B cell (primary cell): ENCODE measurements at regions not wholly inside any gene's neighbourhood (a gene's known extent, or its start where the extent isn't known, plus 50 kb on each side); places are given as distances from the start of the nearest gene placed in this dataset.

Source experiments
- CTCF ChIP-seq: fragments of 200-600 bp; IDR thresholded peaks from one replicate; pipeline ENCODE4 v1.8.0; 2022; ENCODE audit warnings: antibody characterized with exemption, mild to moderate bottlenecking
- EZH2 ChIP-seq: IDR thresholded peaks from 2 replicates; pipeline ENCODE4 v1.6.1; 2012; ENCODE audit warnings: borderline replicate concordance, low read depth, mild to moderate bottlenecking, moderate library complexity, low read length; ENCODE audit not compliant: insufficient read depth, poor library complexity, severe bottlenecking

- no peak for TF ChIP-seq CTCF
- no peak for TF ChIP-seq EZH2
These were observed 565.5 kb downstream of the NOVA1 start for GRCh38 chr14:26032348-26032747.
